Psoas muscle (tissue), 7 donors: ENCODE measurements at regions not wholly inside any gene's neighbourhood (a gene's known extent, or its start where the extent isn't known, plus 50 kb on each side); places are given as distances from the start of the nearest gene placed in this dataset.

ENCODE experiments used
- ATAC-seq, 4 donors: fragments of 200-7000 bp; cut with Tn5 transposase; one replicate each; pipeline ENCODE4 v1.9.1; 2020; ENCODE audit warnings: moderate library complexity in 3 of 4, mild to moderate bottlenecking in 2 of 4
- DNase-seq, 2 donors: peaks; one replicate each; pipeline ENCODE4 v3.0.0-alpha.2; 2020
- H3K27ac ChIP-seq: fragments of 200-600 bp; one replicate; pipeline ENCODE4 v1.8.0; 2022
- H3K27me3 ChIP-seq, 3 donors: fragments of 200-600 bp in 1 of 3; one replicate each; pipeline versions ENCODE4 v1.6.1 to v1.8.0; 2013 to 2022; ENCODE audit warnings: low read length in 2 of 3, mild to moderate bottlenecking in 2 of 3, moderate library complexity in 1 of 3; ENCODE audit not compliant: insufficient read depth in 3 of 3
- H3K36me3 ChIP-seq, 2 donors: fragments of 200-600 bp in 1 of 2; one replicate each; pipeline versions ENCODE4 v1.6.1 to v1.8.0; 2013 to 2022; ENCODE audit warnings: low read depth in 1 of 2, mild to moderate bottlenecking in 1 of 2, moderate library complexity in 1 of 2; ENCODE audit not compliant: insufficient read depth in 1 of 2
- H3K4me1 ChIP-seq: fragments of 200-600 bp; one replicate; pipeline ENCODE4 v1.8.0; 2022
- H3K4me3 ChIP-seq: fragments of 200-600 bp; one replicate; pipeline ENCODE4 v1.8.0; 2022; ENCODE audit warnings: mild to moderate bottlenecking
- H3K9me3 ChIP-seq: fragments of 200-600 bp; one replicate; pipeline ENCODE4 v1.8.0; 2022
- WGBS, 3 donors: extraction: QIAGEN DNeasy Blood & Tissue Kit; methylation state at CpG; one replicate each; pipeline versions ENCODE4 v1.1.6 to v1.1.7; 2013; 5-methylcytosine and 5-hydroxymethylcytosine counted together
- intact Hi-C, 2 donors: fragments of 100-400 bp; cut with DNase I; formaldehyde crosslinking; loops; one replicate each; pipeline versions ENCODE4 v1.11.0 to v1.14.2; 2022
- TF ChIP-seq, protein P1 (sequence below): fragments of 200-600 bp; IDR thresholded peaks from one replicate; pipeline ENCODE4 v1.8.0; 2022; ENCODE audit warnings: antibody characterized with exemption
- donor health status: healthy with polysubstance abuse.
- donor health status: DM: no; HTN: no; CAD: no; lungs with moderate emphysema.
- donor health status: Bipolar disorder and iron deficiency.
- donor health status: healthy.
- donor health status: DM: yes; HTN: yes; CAD: no.
- donor health status: DM: no; HTN: no; CAD: no.
- donor health status: DM: yes; HTN: yes; CAD: no.

GRCh38 chr6:8246403-8246802 lies 144.1 kb upstream of the EEF1E1 start:
- DNase-seq (no peak), ATAC-seq (no peak)
- Histone ChIP-seq H3K36me3 (no peaks in the 10 kb centered on the region), H3K27me3 (peaks cover 0 to 2% (median 0%) of the 10 kb centered on the region in 3 donors), H3K4me3 (no peak overlapping the region), H3K9me3 (no peaks in the 10 kb centered on the region), H3K4me1 (no peaks in the 10 kb centered on the region), H3K27ac (no peak overlapping the region)
- TF ChIP-seq, protein P1, sequence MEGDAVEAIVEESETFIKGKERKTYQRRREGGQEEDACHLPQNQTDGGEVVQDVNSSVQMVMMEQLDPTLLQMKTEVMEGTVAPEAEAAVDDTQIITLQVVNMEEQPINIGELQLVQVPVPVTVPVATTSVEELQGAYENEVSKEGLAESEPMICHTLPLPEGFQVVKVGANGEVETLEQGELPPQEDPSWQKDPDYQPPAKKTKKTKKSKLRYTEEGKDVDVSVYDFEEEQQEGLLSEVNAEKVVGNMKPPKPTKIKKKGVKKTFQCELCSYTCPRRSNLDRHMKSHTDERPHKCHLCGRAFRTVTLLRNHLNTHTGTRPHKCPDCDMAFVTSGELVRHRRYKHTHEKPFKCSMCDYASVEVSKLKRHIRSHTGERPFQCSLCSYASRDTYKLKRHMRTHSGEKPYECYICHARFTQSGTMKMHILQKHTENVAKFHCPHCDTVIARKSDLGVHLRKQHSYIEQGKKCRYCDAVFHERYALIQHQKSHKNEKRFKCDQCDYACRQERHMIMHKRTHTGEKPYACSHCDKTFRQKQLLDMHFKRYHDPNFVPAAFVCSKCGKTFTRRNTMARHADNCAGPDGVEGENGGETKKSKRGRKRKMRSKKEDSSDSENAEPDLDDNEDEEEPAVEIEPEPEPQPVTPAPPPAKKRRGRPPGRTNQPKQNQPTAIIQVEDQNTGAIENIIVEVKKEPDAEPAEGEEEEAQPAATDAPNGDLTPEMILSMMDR, result no peak
- WGBS, 3 donors, result 59 to 62% (median 62%) methylated on average over 2 of the region's 2 CpGs
- intact Hi-C loops, result no loop called here

GRCh38 chr6:8245726-8246125 lies 143.4 kb upstream of the EEF1E1 start:
- 16 to 18% (median 18%) methylated on average over 6 of the region's 6 CpGs for WGBS, 3 donors
- H3K4me1 ChIP-seq, result no peaks in the 10 kb centered on the region
- TF ChIP-seq, protein P1, result no peak
- DNase-seq (no peak), ATAC-seq (no peak)
- intact Hi-C loops, result no loop called here
- H3K27me3 ChIP-seq, result peaks cover 0 to 2% (median 0%) of the 10 kb centered on the region in 3 donors
- no peak overlapping the region for H3K27ac ChIP-seq
- no peak overlapping the region for H3K4me3 ChIP-seq
- H3K9me3 ChIP-seq, result no peaks in the 10 kb centered on the region
- H3K36me3 ChIP-seq, result no peaks in the 10 kb centered on the region

GRCh38 chr6:8243475-8243874 lies 141.1 kb upstream of the EEF1E1 start:
- Histone ChIP-seq H3K4me1 (no peaks in the 10 kb centered on the region), H3K27ac (no peak overlapping the region), H3K36me3 (no peaks in the 10 kb centered on the region), H3K27me3 (peaks cover 0 to 6% (median 2%) of the 10 kb centered on the region in 3 donors), H3K4me3 (no peak overlapping the region), H3K9me3 (no peaks in the 10 kb centered on the region)
- intact Hi-C loops, result no loop called here
- TF ChIP-seq, protein P1, result no peak
- no peak for DNase-seq
- WGBS, 3 donors, result 67 to 77% (median 69%) methylated on average over 3 of the region's 3 CpGs
- ATAC-seq, result no peak

DNA sequence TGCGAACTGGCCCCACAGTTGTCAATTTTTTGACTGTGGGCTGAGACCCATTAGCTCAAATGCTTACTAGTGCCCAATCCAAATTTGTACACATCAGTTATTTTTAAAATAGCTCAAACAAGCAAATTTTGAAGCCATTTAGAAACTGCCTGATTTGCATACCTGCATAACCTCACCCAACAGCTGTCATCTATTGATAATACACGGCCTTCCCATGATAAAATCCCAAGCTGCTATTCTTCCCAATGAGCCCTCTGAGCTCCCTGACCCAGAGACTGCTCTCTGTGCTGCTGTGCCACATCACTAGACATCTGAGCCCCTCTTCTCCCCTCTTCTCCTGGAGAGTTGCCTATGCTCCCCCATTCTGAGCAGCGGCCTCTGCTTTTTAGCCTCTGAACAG lies 140.5 kb upstream of the EEF1E1 start:
- Histone ChIP-seq H3K27ac (no peak overlapping the region), H3K27me3 (peaks cover 0 to 6% (median 2%) of the 10 kb centered on the region in 3 donors), H3K36me3 (no peaks in the 10 kb centered on the region), H3K9me3 (no peaks in the 10 kb centered on the region), H3K4me1 (no peaks in the 10 kb centered on the region), H3K4me3 (no peak overlapping the region)
- intact Hi-C loops, result no loop called here
- ATAC-seq, result no peak
- no peak for DNase-seq
- 77 to 78% (median 77%) methylated on average over 3 of the region's 3 CpGs for WGBS, 3 donors
- TF ChIP-seq, protein P1, result no peak

GRCh38 chr6:8240301-8240700 lies 138.0 kb upstream of the EEF1E1 start:
- DNase-seq, result no peak
- WGBS, 3 donors, result 41 to 50% (median 42%) methylated on average over 7 of the region's 7 CpGs
- Histone ChIP-seq H3K36me3 (no peaks in the 10 kb centered on the region), H3K4me1 (no peaks in the 10 kb centered on the region), H3K27me3 (peaks cover 0 to 6% (median 2%) of the 10 kb centered on the region in 3 donors), H3K4me3 (no peak overlapping the region), H3K27ac (no peak overlapping the region), H3K9me3 (no peaks in the 10 kb centered on the region)
- intact Hi-C loops, result no loop called here
- ATAC-seq, result no peak
- TF ChIP-seq, protein P1, result no peak
